ENCODE measurements at regions not wholly inside any gene's neighbourhood (a gene's known extent, or its start where the extent isn't known, plus 50 kb on each side); places are given as distances from the start of the nearest gene placed in this dataset.

- no peak for TF ChIP-seq CTCF (IDR thresholded peaks at IDR 0.05; ENCODE audit: insufficient read depth, low read length, missing control alignments)
- no peak for DNase-seq (ENCODE audit: low read depth, low spot score)
- ChIA-PET POLR2A (no interaction called here), CTCF (no interaction called here)
- no peak overlapping the region for H3K4me3 ChIP-seq (ENCODE audit: low read depth, low read length)
These were observed 104.6 kb downstream of the LACC1 start for GRCh38 chr13:43984292-43984691.

GRCh38 chr13:43985422-43986072, 105.8 kb downstream of the LACC1 start:
- TF ChIP-seq CTCF (IDR thresholded peaks at IDR 0.05; ENCODE audit: insufficient read depth, low read length, missing control alignments): no peak
- no peak for DNase-seq (ENCODE audit: low read depth, low spot score)
- POLR2A ChIA-PET: no interaction called here
- H3K4me3 ChIP-seq (ENCODE audit: low read depth, low read length): no peak overlapping the region
- CTCF ChIA-PET: no interaction called here

DNA sequence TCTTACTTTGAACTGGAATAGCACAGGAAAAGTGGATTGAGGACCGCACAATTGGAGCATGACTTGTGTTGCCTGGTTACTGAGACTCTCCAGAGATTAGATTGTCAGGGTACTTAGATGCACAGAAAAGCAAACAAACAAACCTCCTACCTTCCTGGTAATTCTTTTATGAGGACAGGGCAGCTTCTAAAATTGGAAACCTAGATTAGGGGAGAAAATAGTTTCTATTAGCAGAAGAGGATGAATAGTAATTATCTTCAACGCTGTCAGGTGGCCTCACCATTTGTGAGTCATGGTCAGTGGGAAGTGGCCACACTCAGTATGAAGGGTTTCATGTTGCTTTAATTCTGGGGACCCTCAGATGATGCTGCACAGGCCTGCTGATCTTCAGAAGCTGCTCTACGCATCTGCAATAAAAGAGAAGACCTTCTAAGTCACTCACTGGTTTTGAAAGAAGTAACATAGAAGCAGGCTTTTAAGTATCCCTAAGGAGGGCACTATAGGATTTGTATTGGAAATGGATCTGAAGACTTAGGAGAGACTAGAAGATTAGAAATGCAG, 106.8 kb downstream of the LACC1 start:
- ChIA-PET POLR2A (no interaction called here), CTCF (interaction anchor here (0.6 kb wide), 1 partner anchor 79 kb away, joined by 3 read pairs; no protein-coding TSS in a partner anchor)
- no peak for DNase-seq (ENCODE audit: low read depth, low spot score)
- H3K4me3 ChIP-seq (ENCODE audit: low read depth, low read length): no peak overlapping the region
- no peak for TF ChIP-seq CTCF (IDR thresholded peaks at IDR 0.05; ENCODE audit: insufficient read depth, low read length, missing control alignments)

DNA sequence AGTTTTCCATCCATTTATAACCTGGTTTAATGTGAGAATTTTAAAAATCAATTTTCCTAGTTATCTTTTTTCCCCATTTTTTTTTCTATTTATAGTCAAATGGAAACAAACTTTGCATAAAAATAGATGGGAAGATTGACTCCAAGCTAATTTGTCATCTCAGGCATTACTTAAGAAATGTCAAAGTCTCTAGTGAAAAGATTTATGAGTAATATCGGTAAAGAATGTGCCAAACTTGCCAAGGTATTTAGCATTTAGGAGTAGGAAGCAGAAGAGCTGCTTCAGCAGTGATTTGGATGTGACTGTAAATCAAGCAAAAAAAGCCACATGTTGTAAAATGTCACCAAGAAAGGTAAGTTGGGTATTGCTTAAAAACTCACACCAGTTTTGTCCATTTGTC, 108.6 kb downstream of the LACC1 start:
- no peak for DNase-seq (ENCODE audit: low read depth, low spot score)
- CTCF ChIA-PET: no interaction called here
- no peak for TF ChIP-seq CTCF (IDR thresholded peaks at IDR 0.05; ENCODE audit: insufficient read depth, low read length, missing control alignments)
- POLR2A ChIA-PET: no interaction called here
- no peak overlapping the region for H3K4me3 ChIP-seq (ENCODE audit: low read depth, low read length)

DNA sequence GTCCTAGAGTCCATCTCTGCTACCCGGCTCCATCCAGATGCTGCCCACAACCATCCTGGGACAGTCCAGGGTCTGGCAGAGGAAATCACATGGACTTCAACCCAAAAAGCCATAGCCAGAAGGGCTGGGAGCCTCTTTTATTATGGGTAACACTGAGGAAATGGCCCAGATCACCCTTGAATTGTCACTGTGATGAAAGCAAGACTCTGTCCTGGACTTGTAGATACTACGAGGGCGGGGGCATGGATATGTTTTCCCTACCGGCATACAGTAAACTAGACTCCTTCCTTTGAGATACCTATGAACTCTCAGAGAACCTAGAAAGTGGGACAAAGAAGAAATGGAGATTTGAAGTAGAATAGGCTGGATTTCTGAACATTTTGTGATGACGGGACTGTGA, 110.3 kb downstream of the LACC1 start:
- ChIA-PET POLR2A (no interaction called here), CTCF (interaction anchor here (1.3 kb wide), 1 partner anchor 81 kb away, joined by 4 read pairs; no protein-coding TSS in a partner anchor)
- H3K4me3 ChIP-seq (ENCODE audit: low read depth, low read length): no peak overlapping the region
- TF ChIP-seq CTCF (IDR thresholded peaks at IDR 0.05; ENCODE audit: insufficient read depth, low read length, missing control alignments): no peak
- no peak for DNase-seq (ENCODE audit: low read depth, low spot score)

GRCh38 chr13:43990829-43991228, 111.1 kb downstream of the LACC1 start:
- ChIA-PET CTCF (no interaction called here), POLR2A (no interaction called here)
- no peak for TF ChIP-seq CTCF (IDR thresholded peaks at IDR 0.05; ENCODE audit: insufficient read depth, low read length, missing control alignments)

More at GRCh38 chr13:43990829-43991228, 111.1 kb downstream of the LACC1 start:
- no peak overlapping the region for H3K4me3 ChIP-seq (ENCODE audit: low read depth, low read length)
- no peak for DNase-seq (ENCODE audit: low read depth, low spot score)

Data from AG04449 (cell line).